ENCODE measurements at regions not wholly inside any gene's neighbourhood (a gene's known extent, or its start where the extent isn't known, plus 50 kb on each side); places are given as distances from the start of the nearest gene placed in this dataset.

GRCh38 chr7:9106747-9107146 lies 673.3 kb downstream of the NXPH1 start:
- H3K4me3 ChIP-seq (ENCODE audit: control insufficient read depth in 1 of 2, extremely low read depth in 1 of 2, low read length in 1 of 2) = no peak overlapping the region
- H3K4me3 Mint-ChIP-seq = no peak overlapping the region
- H3K27me3 Mint-ChIP-seq = no peaks in the 10 kb centered on the region
- WGBS (ENCODE audit: insufficient coverage) = 88% methylated on average over 2 of the region's 3 CpGs
- no peaks in the 10 kb centered on the region for H3K27me3 ChIP-seq (replicated peaks in 1 of 2; ENCODE audit: control insufficient read depth in 2 of 2, extremely low read depth in 1 of 2, insufficient read depth in 2 of 2, low read length in 1 of 2)
- ATAC-seq (replicated peaks in 1 of 4) (no peak), DNase-seq (no peak)
- POLR2A ChIA-PET = no interaction called here
- no peak overlapping the region for H3K27ac Mint-ChIP-seq
- no peaks in the 10 kb centered on the region for H3K4me1 ChIP-seq (ENCODE audit: control insufficient read depth in 1 of 2, extremely low read depth in 1 of 2, insufficient read depth in 2 of 2, low read length in 2 of 2)
- CTCF ChIA-PET = no interaction called here
- H3K36me3 ChIP-seq (ENCODE audit: control insufficient read depth in 2 of 2, extremely low read depth in 1 of 2, insufficient read depth in 1 of 2, low read length in 1 of 2) = no peaks in the 10 kb centered on the region
- H3K4me1 Mint-ChIP-seq = no peaks in the 10 kb centered on the region
- H3K9me3 ChIP-seq = no peaks in the 10 kb centered on the region
- H3K36me3 Mint-ChIP-seq = no peaks in the 10 kb centered on the region
- H3K27ac ChIP-seq (ENCODE audit: low read length) = no peak overlapping the region
- H3K9me3 Mint-ChIP-seq = peaks cover 9 to 37% (median 29%) of the 10 kb centered on the region in 3 donors

DNA sequence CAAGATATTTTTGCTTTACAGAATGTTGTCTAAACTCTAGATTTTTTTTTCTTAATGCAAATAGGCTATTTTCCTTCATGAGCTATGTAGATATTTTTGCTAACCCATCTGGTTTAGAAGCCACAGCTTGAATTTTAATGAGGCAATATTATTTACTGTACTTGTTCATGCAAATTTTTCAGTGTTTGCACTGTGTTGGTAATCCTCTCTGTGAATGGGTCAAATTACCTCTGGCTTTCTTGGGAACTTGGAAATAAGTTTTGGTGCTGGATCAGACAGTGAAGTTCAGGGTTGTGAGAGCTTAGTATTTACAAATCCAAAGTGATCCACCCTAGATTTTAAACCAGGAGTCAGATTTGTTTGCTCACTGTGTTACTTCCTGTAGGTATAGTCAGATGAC lies 686.9 kb downstream of the NXPH1 start:
- H3K27me3 ChIP-seq (replicated peaks in 1 of 2; ENCODE audit: control insufficient read depth in 2 of 2, extremely low read depth in 1 of 2, insufficient read depth in 2 of 2, low read length in 1 of 2) = no peaks in the 10 kb centered on the region
- H3K4me3 ChIP-seq (ENCODE audit: control insufficient read depth in 1 of 2, extremely low read depth in 1 of 2, low read length in 1 of 2) = no peak overlapping the region
- DNase-seq = no peak
- H3K27ac ChIP-seq (ENCODE audit: low read length) = no peak overlapping the region
- no peak for ATAC-seq (replicated peaks in 1 of 4)
- H3K9me3 ChIP-seq = no peaks in the 10 kb centered on the region
- Mint-ChIP-seq H3K36me3 (no peaks in the 10 kb centered on the region), H3K27me3 (no peaks in the 10 kb centered on the region), H3K9me3 (peaks cover 8 to 11% (median 8%) of the 10 kb centered on the region in 3 donors), H3K27ac (no peak overlapping the region), H3K4me3 (no peak overlapping the region), H3K4me1 (no peaks in the 10 kb centered on the region)
- H3K36me3 ChIP-seq (ENCODE audit: control insufficient read depth in 2 of 2, extremely low read depth in 1 of 2, insufficient read depth in 1 of 2, low read length in 1 of 2) = no peaks in the 10 kb centered on the region
- ChIA-PET CTCF (no interaction called here), POLR2A (no interaction called here)
- H3K4me1 ChIP-seq (ENCODE audit: control insufficient read depth in 1 of 2, extremely low read depth in 1 of 2, insufficient read depth in 2 of 2, low read length in 2 of 2) = no peaks in the 10 kb centered on the region

GRCh38 chr7:9124320-9124719 lies 690.9 kb downstream of the NXPH1 start:
- no peaks in the 10 kb centered on the region for H3K36me3 ChIP-seq (ENCODE audit: control insufficient read depth in 2 of 2, extremely low read depth in 1 of 2, insufficient read depth in 1 of 2, low read length in 1 of 2)

DNA sequence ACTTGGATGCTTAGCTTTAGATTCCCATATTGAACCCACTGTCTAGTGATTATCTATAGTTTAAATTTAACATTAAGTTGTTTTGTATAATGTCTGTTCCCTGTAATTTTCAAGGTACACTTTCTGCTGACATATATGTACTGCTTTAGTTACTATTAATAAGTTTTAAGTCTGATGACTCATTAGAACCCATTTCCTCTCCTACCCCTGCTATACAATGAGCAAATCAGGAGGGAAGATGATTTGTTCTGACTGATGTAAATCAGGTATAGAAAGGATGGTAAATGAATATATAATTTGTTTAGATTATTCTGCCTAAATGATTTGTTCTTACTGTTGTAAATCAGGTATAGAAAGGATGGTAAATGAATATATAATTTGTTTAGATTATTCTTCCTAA lies 691.8 kb downstream of the NXPH1 start:
- no peak overlapping the region for H3K4me3 Mint-ChIP-seq
- Histone ChIP-seq H3K4me3 (ENCODE audit: control insufficient read depth in 1 of 2, extremely low read depth in 1 of 2, low read length in 1 of 2) (no peak overlapping the region), H3K4me1 (ENCODE audit: control insufficient read depth in 1 of 2, extremely low read depth in 1 of 2, insufficient read depth in 2 of 2, low read length in 2 of 2) (no peaks in the 10 kb centered on the region), H3K27ac (ENCODE audit: low read length) (no peak overlapping the region), H3K36me3 (ENCODE audit: control insufficient read depth in 2 of 2, extremely low read depth in 1 of 2, insufficient read depth in 1 of 2, low read length in 1 of 2) (no peaks in the 10 kb centered on the region), H3K27me3 (replicated peaks in 1 of 2; ENCODE audit: control insufficient read depth in 2 of 2, extremely low read depth in 1 of 2, insufficient read depth in 2 of 2, low read length in 1 of 2) (no peaks in the 10 kb centered on the region), H3K9me3 (no peaks in the 10 kb centered on the region)
- no peak for DNase-seq
- CTCF ChIA-PET = no interaction called here
- H3K27ac Mint-ChIP-seq = no peak overlapping the region
- H3K4me1 Mint-ChIP-seq = no peaks in the 10 kb centered on the region
- H3K27me3 Mint-ChIP-seq = no peaks in the 10 kb centered on the region
- H3K36me3 Mint-ChIP-seq = no peaks in the 10 kb centered on the region
- POLR2A ChIA-PET = no interaction called here
- ATAC-seq (replicated peaks in 1 of 4) = no peak
- peaks cover 4 to 22% (median 18%) of the 10 kb centered on the region in 3 donors for H3K9me3 Mint-ChIP-seq

More at GRCh38 chr7:9124320-9124719, 690.9 kb downstream of the NXPH1 start:
- Mint-ChIP-seq H3K27ac (no peak overlapping the region), H3K9me3 (peaks cover 4 to 19% (median 12%) of the 10 kb centered on the region in 3 donors), H3K36me3 (no peaks in the 10 kb centered on the region), H3K27me3 (no peaks in the 10 kb centered on the region), H3K4me3 (no peak overlapping the region), H3K4me1 (no peaks in the 10 kb centered on the region)
- no peaks in the 10 kb centered on the region for H3K27me3 ChIP-seq (replicated peaks in 1 of 2; ENCODE audit: control insufficient read depth in 2 of 2, extremely low read depth in 1 of 2, insufficient read depth in 2 of 2, low read length in 1 of 2)
- ChIA-PET POLR2A (no interaction called here), CTCF (no interaction called here)
- no CpG with 5 or more reads among the region's 2 CpGs for WGBS (ENCODE audit: insufficient coverage)
- H3K9me3 ChIP-seq = no peaks in the 10 kb centered on the region
- no peak for ATAC-seq (replicated peaks in 1 of 4)
- no peak overlapping the region for H3K27ac ChIP-seq (ENCODE audit: low read length)
- no peak overlapping the region for H3K4me3 ChIP-seq (ENCODE audit: control insufficient read depth in 1 of 2, extremely low read depth in 1 of 2, low read length in 1 of 2)
- no peak for DNase-seq
- no peaks in the 10 kb centered on the region for H3K4me1 ChIP-seq (ENCODE audit: control insufficient read depth in 1 of 2, extremely low read depth in 1 of 2, insufficient read depth in 2 of 2, low read length in 2 of 2)

DNA sequence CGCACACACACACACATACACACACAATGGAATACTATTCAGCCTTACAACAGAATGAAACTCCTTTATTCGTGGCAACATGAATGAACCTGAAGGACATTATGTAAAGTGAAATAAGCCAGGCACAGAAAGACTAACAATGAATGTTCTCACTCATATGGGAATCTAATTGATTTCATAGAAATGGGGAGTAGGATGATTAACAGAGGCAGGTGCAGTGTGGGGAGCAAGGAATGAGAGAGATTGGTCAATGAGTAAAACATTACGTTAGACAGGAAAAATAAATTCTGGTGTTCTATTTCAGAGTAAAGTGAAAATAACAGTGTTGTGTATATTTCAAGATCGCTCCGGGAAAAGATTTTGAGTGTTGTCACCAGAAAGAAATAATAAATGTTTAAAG lies 694.5 kb downstream of the NXPH1 start:
- no peaks in the 10 kb centered on the region for H3K4me1 ChIP-seq (ENCODE audit: control insufficient read depth in 1 of 2, extremely low read depth in 1 of 2, insufficient read depth in 2 of 2, low read length in 2 of 2)
- no peak for DNase-seq
- POLR2A ChIA-PET = no interaction called here
- whole genome bisulfite sequencing (ENCODE audit: insufficient coverage) = 100% methylated on average over 3 of the region's 5 CpGs
- H3K27me3 ChIP-seq (replicated peaks in 1 of 2; ENCODE audit: control insufficient read depth in 2 of 2, extremely low read depth in 1 of 2, insufficient read depth in 2 of 2, low read length in 1 of 2) = no peaks in the 10 kb centered on the region
- H3K4me3 Mint-ChIP-seq = no peak overlapping the region
- H3K4me3 ChIP-seq (ENCODE audit: control insufficient read depth in 1 of 2, extremely low read depth in 1 of 2, low read length in 1 of 2) = no peak overlapping the region
- ATAC-seq (replicated peaks in 1 of 4) = no peak
- H3K27me3 Mint-ChIP-seq = no peaks in the 10 kb centered on the region
- no peaks in the 10 kb centered on the region for H3K4me1 Mint-ChIP-seq
- H3K9me3 Mint-ChIP-seq = peaks cover 5 to 28% (median 14%) of the 10 kb centered on the region in 3 donors
- no peaks in the 10 kb centered on the region for H3K9me3 ChIP-seq
- H3K27ac ChIP-seq (ENCODE audit: low read length) = no peak overlapping the region
- no peaks in the 10 kb centered on the region for H3K36me3 Mint-ChIP-seq
- no peaks in the 10 kb centered on the region for H3K36me3 ChIP-seq (ENCODE audit: control insufficient read depth in 2 of 2, extremely low read depth in 1 of 2, insufficient read depth in 1 of 2, low read length in 1 of 2)
- CTCF ChIA-PET = no interaction called here
- H3K27ac Mint-ChIP-seq = no peak overlapping the region

DNA sequence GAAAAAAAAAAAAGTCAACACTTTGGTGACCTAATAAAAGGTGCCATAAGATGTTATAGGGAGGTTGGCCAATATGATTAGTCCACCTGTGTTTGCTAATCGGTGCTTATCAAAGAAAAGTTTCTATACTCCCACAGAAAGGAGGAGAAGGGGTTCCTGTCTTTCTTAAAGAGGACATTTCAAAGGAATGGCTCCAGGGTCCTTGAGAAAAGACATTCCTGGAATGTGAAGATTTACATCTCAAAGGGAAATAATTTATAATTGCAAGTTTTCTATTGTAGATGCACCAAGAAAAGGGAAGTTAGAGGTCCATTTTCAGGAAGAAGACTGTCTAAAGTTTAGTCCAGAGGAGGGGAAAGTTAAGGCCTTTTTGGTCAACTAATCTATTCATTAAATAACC lies 715.3 kb downstream of the NXPH1 start:
- Mint-ChIP-seq H3K27me3 (no peaks in the 10 kb centered on the region), H3K27ac (no peak overlapping the region), H3K4me3 (no peak overlapping the region), H3K9me3 (peaks cover 7 to 13% (median 9%) of the 10 kb centered on the region in 3 donors), H3K36me3 (no peaks in the 10 kb centered on the region), H3K4me1 (no peaks in the 10 kb centered on the region)
- no peak for DNase-seq
- Histone ChIP-seq H3K9me3 (no peaks in the 10 kb centered on the region), H3K4me1 (ENCODE audit: control insufficient read depth in 1 of 2, extremely low read depth in 1 of 2, insufficient read depth in 2 of 2, low read length in 2 of 2) (no peaks in the 10 kb centered on the region), H3K27me3 (replicated peaks in 1 of 2; ENCODE audit: control insufficient read depth in 2 of 2, extremely low read depth in 1 of 2, insufficient read depth in 2 of 2, low read length in 1 of 2) (no peaks in the 10 kb centered on the region), H3K36me3 (ENCODE audit: control insufficient read depth in 2 of 2, extremely low read depth in 1 of 2, insufficient read depth in 1 of 2, low read length in 1 of 2) (no peaks in the 10 kb centered on the region), H3K4me3 (ENCODE audit: control insufficient read depth in 1 of 2, extremely low read depth in 1 of 2, low read length in 1 of 2) (no peak overlapping the region), H3K27ac (ENCODE audit: low read length) (no peak overlapping the region)
- ATAC-seq (replicated peaks in 1 of 4) = no peak
- POLR2A ChIA-PET = no interaction called here
- CTCF ChIA-PET = no interaction called here
- no CpG with 5 or more reads among the region's 1 CpG for WGBS (ENCODE audit: insufficient coverage)

- Histone ChIP-seq H3K27ac (ENCODE audit: low read length) (no peak overlapping the region), H3K36me3 (ENCODE audit: control insufficient read depth in 2 of 2, extremely low read depth in 1 of 2, insufficient read depth in 1 of 2, low read length in 1 of 2) (no peaks in the 10 kb centered on the region), H3K27me3 (replicated peaks in 1 of 2; ENCODE audit: control insufficient read depth in 2 of 2, extremely low read depth in 1 of 2, insufficient read depth in 2 of 2, low read length in 1 of 2) (no peaks in the 10 kb centered on the region), H3K4me1 (ENCODE audit: control insufficient read depth in 1 of 2, extremely low read depth in 1 of 2, insufficient read depth in 2 of 2, low read length in 2 of 2) (no peaks in the 10 kb centered on the region), H3K4me3 (ENCODE audit: control insufficient read depth in 1 of 2, extremely low read depth in 1 of 2, low read length in 1 of 2) (no peak overlapping the region), H3K9me3 (no peaks in the 10 kb centered on the region)
- WGBS (ENCODE audit: insufficient coverage) = 67% methylated on average over 2 of the region's 4 CpGs
- Mint-ChIP-seq H3K27me3 (no peaks in the 10 kb centered on the region), H3K27ac (no peak overlapping the region), H3K36me3 (no peaks in the 10 kb centered on the region), H3K9me3 (peaks cover 9 to 14% (median 13%) of the 10 kb centered on the region in 3 donors), H3K4me3 (no peak overlapping the region), H3K4me1 (no peaks in the 10 kb centered on the region)
- POLR2A ChIA-PET = no interaction called here
- ATAC-seq (replicated peaks in 1 of 4) (no peak), DNase-seq (no peak)
- CTCF ChIA-PET = no interaction called here
These were observed 716.2 kb downstream of the NXPH1 start for GRCh38 chr7:9149499-9150082.

Measured in T-cell (primary cell).